GM23248 (cell line): ENCODE measurements at regions not wholly inside any gene's neighbourhood (a gene's known extent, or its start where the extent isn't known, plus 50 kb on each side); places are given as distances from the start of the nearest gene placed in this dataset.

Source experiments
- DNase-seq: peaks from one replicate; pipeline ENCODE4 v3.0.0-alpha.2; 2015
- H2AFZ ChIP-seq: fragments of 200-600 bp; sonication (generic); 2 replicates; pipeline ENCODE4 v1.6.1; 2016; ENCODE audit warnings: antibody characterized with exemption
- H3F3A ChIP-seq: fragments of 200-600 bp; sonication (generic); 2 replicates; pipeline ENCODE4 v1.6.1; 2016; ENCODE audit warnings: mild to moderate bottlenecking, antibody characterized with exemption, mixed run types; ENCODE audit not compliant: insufficient read depth
- H3K27ac ChIP-seq: fragments of 200-600 bp; sonication (generic); 2 replicates; pipeline ENCODE4 v1.5.1; 2016; ENCODE audit warnings: mild to moderate bottlenecking
- H3K27me3 ChIP-seq: fragments of 200-600 bp; sonication (generic); replicated peaks from 2 replicates; pipeline ENCODE4 v1.6.1; 2016; ENCODE audit warnings: mild to moderate bottlenecking; ENCODE audit not compliant: insufficient read depth
- H3K36me3 ChIP-seq: fragments of 200-600 bp; sonication (generic); 2 replicates; pipeline ENCODE4 v1.6.1; 2016; ENCODE audit warnings: low read depth, mild to moderate bottlenecking
- H3K4me1 ChIP-seq: fragments of 200-600 bp; sonication (generic); 2 replicates; pipeline ENCODE4 v1.6.1; 2016; ENCODE audit warnings: mild to moderate bottlenecking; ENCODE audit not compliant: insufficient read depth
- H3K4me2 ChIP-seq: fragments of 200-600 bp; sonication (generic); one replicate; pipeline ENCODE4 v1.6.1; 2016; ENCODE audit warnings: mild to moderate bottlenecking; ENCODE audit not compliant: unreplicated experiment
- H3K4me3 ChIP-seq: fragments of 200-600 bp; sonication (generic); 2 replicates; pipeline ENCODE4 v1.5.1; 2016; ENCODE audit warnings: mild to moderate bottlenecking
- H3K79me2 ChIP-seq: fragments of 200-600 bp; sonication (generic); 2 replicates; pipeline ENCODE4 v1.6.1; 2016; ENCODE audit warnings: mild to moderate bottlenecking; ENCODE audit not compliant: insufficient read depth
- H3K9ac ChIP-seq: fragments of 200-600 bp; sonication (generic); 2 replicates; pipeline ENCODE4 v1.6.1; 2016; ENCODE audit warnings: mild to moderate bottlenecking
- H3K9me2 ChIP-seq: fragments of 200-600 bp; sonication (generic); 2 replicates; pipeline ENCODE4 v1.6.1; 2016; ENCODE audit warnings: mixed run types, mild to moderate bottlenecking, moderate library complexity; ENCODE audit not compliant: insufficient read depth
- H3K9me3 ChIP-seq: fragments of 200-600 bp; sonication (generic); one replicate; pipeline ENCODE4 v1.6.1; 2017; ENCODE audit warnings: low read depth
- H4K20me1 ChIP-seq: fragments of 200-600 bp; sonication (generic); 2 replicates; pipeline ENCODE4 v1.6.0; 2016; ENCODE audit not compliant: insufficient read depth
- EZH2 ChIP-seq: fragments of 200-600 bp; sonication (generic); IDR thresholded peaks from 2 replicates; pipeline ENCODE4 v1.6.1; 2018; ENCODE audit warnings: antibody characterized with exemption, mild to moderate bottlenecking; ENCODE audit not compliant: insufficient read depth, poor library complexity, severe bottlenecking
- EZH2phosphoT487 ChIP-seq: fragments of 200-600 bp; sonication (generic); IDR thresholded peaks from 2 replicates; pipeline ENCODE4 v1.6.1; 2018; ENCODE audit warnings: antibody characterized with exemption, moderate library complexity, mild to moderate bottlenecking, low read depth; ENCODE audit not compliant: insufficient read depth
- WGBS, 2 experiments: methylation state at CpG; one replicate each; pipeline ENCODE4 v1.1.6; 2015 to 2017; ENCODE audit warnings: low lambda C conversion rate in 2 of 2, low coverage in 1 of 2; ENCODE audit errors: missing lambda C conversion rate in 2 of 2; 5-methylcytosine and 5-hydroxymethylcytosine counted together
- in situ Hi-C: fragments of 300-500 bp; cut with MboI; formaldehyde crosslinking; loops from 2 replicates; pipeline ENCODE4 v1.15.0; 2020

DNA sequence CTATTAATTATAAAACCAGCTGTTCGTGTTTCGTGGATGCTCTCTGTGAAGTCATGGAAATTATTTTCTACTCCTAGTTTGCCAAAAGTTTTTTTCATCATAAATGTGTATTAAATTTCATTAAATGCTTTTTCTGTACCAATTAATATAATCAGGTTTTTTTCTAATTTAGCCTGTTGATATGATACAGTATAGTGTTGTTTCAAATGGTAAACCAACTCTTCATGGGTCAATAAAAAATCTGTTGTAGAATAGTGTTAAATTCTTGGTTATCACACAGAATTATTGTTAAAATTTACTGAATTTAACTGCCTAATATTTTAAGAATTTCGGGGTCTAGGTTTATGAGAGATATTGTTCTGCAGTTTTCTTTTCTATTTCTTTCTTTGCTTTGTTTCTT, 505.9 kb upstream of the MANEA start:
- WGBS, 2 experiments: 27 to 36% methylated on average over 3 of the region's 3 CpGs
- in situ Hi-C loops: no loop called here
- no peaks in the 10 kb centered on the region for H3K4me1 ChIP-seq
- H3K27me3 ChIP-seq: no peaks in the 10 kb centered on the region
- H3K9ac ChIP-seq: no peak overlapping the region
- DNase-seq: no peak
- no peaks in the 10 kb centered on the region for H4K20me1 ChIP-seq
- no peak overlapping the region for H3K27ac ChIP-seq
- H2AFZ ChIP-seq: no peak overlapping the region
- no peaks in the 10 kb centered on the region for H3F3A ChIP-seq
- H3K4me2 ChIP-seq: no peak overlapping the region
- no peaks in the 10 kb centered on the region for H3K9me3 ChIP-seq
- H3K36me3 ChIP-seq: no peaks in the 10 kb centered on the region
- no peak for TF ChIP-seq EZH2
- TF ChIP-seq EZH2phosphoT487: no peak
- H3K9me2 ChIP-seq: no peaks in the 10 kb centered on the region
- no peaks in the 10 kb centered on the region for H3K79me2 ChIP-seq
- no peak overlapping the region for H3K4me3 ChIP-seq

DNA sequence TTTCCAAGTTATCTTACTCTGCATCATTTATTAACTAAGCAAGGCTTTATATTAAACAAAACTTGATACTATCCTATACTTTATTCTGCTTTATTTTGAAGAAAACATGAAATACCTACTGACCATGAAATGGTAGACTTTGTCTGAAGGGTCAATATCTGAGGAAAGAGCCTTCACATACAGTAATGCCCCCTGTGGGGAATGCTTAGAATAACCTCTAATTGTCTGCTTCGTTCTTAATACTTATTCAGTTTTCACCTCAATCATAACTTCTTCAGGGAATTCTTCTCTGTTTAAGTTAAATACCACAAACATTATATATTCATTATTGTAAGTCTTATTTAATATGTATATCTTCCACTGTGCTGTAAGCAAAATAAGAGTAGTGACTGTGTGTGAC, 498.9 kb upstream of the MANEA start:
- H4K20me1 ChIP-seq: no peaks in the 10 kb centered on the region
- H3K9me2 ChIP-seq: no peaks in the 10 kb centered on the region
- H2AFZ ChIP-seq: no peak overlapping the region
- H3K27me3 ChIP-seq: no peaks in the 10 kb centered on the region
- 2 to 3% methylated on average over 1 of the region's 1 CpG for WGBS, 2 experiments
- no peak for DNase-seq
- H3K27ac ChIP-seq: no peak overlapping the region
- no peak overlapping the region for H3K4me2 ChIP-seq
- H3F3A ChIP-seq: no peaks in the 10 kb centered on the region
- TF ChIP-seq EZH2 (no peak), EZH2phosphoT487 (no peak)
- H3K9me3 ChIP-seq: no peaks in the 10 kb centered on the region
- H3K79me2 ChIP-seq: no peaks in the 10 kb centered on the region
- no peaks in the 10 kb centered on the region for H3K36me3 ChIP-seq
- H3K9ac ChIP-seq: no peak overlapping the region
- no peaks in the 10 kb centered on the region for H3K4me1 ChIP-seq
- in situ Hi-C loops: no loop called here
- no peak overlapping the region for H3K4me3 ChIP-seq

DNA sequence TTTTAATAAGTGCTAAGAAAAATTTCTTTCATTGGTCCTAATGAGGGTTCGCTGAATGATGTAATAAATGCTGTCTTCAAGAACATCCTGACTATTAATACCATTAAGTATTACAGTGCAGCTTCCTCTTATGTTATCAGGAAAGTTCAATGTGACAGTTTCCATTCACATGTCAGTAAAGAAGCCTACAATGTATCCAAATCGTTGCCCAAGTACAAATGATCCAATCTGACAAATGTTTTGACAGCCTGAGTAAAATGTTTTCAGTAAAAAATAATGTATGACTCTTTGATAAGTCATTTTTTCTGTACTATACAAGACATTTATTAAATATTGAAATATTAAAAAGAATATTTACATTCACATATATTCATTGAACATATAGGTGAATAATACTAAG, 496.1 kb upstream of the MANEA start:
- DNase-seq: no peak
- 27 to 37% methylated on average over 2 of the region's 2 CpGs for WGBS, 2 experiments
- no peaks in the 10 kb centered on the region for H3K79me2 ChIP-seq

DNA sequence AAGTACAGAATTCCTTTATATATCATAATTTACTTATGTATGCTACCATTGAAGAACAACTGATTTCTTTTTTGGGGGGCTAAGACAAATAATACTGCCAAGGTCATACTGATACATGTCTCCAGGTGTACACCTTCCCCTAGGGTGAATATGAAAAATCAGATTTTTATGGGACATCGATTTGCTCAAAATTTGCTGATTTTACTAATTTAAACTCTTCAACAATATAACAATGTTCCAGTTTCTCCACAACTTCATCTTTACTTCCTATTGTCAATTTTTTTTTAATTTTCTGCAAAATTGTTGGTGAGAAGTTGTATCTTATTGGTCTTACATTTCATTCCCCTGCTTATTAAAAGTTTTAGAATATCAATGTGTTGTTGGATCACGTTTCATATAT, 495.4 kb upstream of the MANEA start:
- Histone ChIP-seq H3K4me2 (no peak overlapping the region), H3K9ac (no peak overlapping the region), H3K9me3 (no peaks in the 10 kb centered on the region), H3K4me3 (no peak overlapping the region), H3F3A (no peaks in the 10 kb centered on the region), H2AFZ (no peak overlapping the region), H3K79me2 (no peaks in the 10 kb centered on the region), H3K36me3 (no peaks in the 10 kb centered on the region), H3K27me3 (no peaks in the 10 kb centered on the region), H3K27ac (no peak overlapping the region), H3K9me2 (no peaks in the 10 kb centered on the region), H4K20me1 (no peaks in the 10 kb centered on the region), H3K4me1 (no peaks in the 10 kb centered on the region)
- WGBS, 2 experiments: 21 to 25% methylated on average over 2 of the region's 2 CpGs
- no peak for TF ChIP-seq EZH2phosphoT487
- no peak for TF ChIP-seq EZH2
- no peak for DNase-seq
- in situ Hi-C loops: no loop called here

More for the DNA sequence above, 496.1 kb upstream of the MANEA start:
- TF ChIP-seq EZH2phosphoT487 (no peak), EZH2 (no peak)
- in situ Hi-C loops: no loop called here
- Histone ChIP-seq H3K4me2 (no peak overlapping the region), H3K27me3 (no peaks in the 10 kb centered on the region), H3K36me3 (no peaks in the 10 kb centered on the region), H3K9me2 (no peaks in the 10 kb centered on the region), H3K4me1 (no peaks in the 10 kb centered on the region), H3K4me3 (no peak overlapping the region), H3K9me3 (no peaks in the 10 kb centered on the region), H3K9ac (no peak overlapping the region), H2AFZ (no peak overlapping the region), H3F3A (no peaks in the 10 kb centered on the region), H4K20me1 (no peaks in the 10 kb centered on the region), H3K27ac (no peak overlapping the region)

DNA sequence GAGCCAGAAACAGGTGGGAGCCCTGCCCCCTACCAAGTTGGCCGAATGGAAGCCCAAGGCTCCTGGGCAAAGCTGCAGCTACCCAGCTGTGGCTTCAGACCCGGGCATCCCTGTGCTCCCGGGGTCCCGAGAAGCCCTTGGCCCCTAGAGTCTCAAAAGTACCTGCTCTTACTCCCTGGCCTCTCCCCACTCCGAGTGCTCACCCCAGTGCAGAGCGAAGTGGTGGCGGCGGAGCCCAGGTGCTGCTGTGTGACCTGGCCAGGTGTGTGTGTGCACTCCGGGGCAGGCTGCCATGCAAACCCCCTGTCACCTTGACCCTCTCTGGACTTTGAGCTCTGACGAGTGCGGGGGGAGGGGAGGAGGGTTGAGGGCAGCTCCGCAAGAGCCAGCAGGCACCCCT, 493.8 kb upstream of the MANEA start:
- H3K4me1 ChIP-seq: peaks cover 8% of the 10 kb centered on the region; the same call in 1 of the 2 replicates
- 59 to 61% methylated on average over 12 of the region's 12 CpGs for WGBS, 2 experiments
- H3K9me2 ChIP-seq: no peaks in the 10 kb centered on the region
- no peak overlapping the region for H2AFZ ChIP-seq
- no peak overlapping the region for H3K4me2 ChIP-seq
- no peaks in the 10 kb centered on the region for H3K27me3 ChIP-seq
- H3K79me2 ChIP-seq: no peaks in the 10 kb centered on the region
- no peak overlapping the region for H3K9ac ChIP-seq
- no peak for DNase-seq
- TF ChIP-seq EZH2 (no peak), EZH2phosphoT487 (no peak)
- in situ Hi-C loops: no loop called here
- no peaks in the 10 kb centered on the region for H3K9me3 ChIP-seq
- H3K4me3 ChIP-seq: no peak overlapping the region
- H4K20me1 ChIP-seq: no peaks in the 10 kb centered on the region
- H3K27ac ChIP-seq: no peak overlapping the region
- H3K36me3 ChIP-seq: no peaks in the 10 kb centered on the region
- peaks cover 7% of the 10 kb centered on the region; the same call in 1 of the 2 replicates for H3F3A ChIP-seq
